ENCODE measurements at regions not wholly inside any gene's neighbourhood (a gene's known extent, or its start where the extent isn't known, plus 50 kb on each side); places are given as distances from the start of the nearest gene placed in this dataset.
"Not testable (repeated sequence)": the region's sequence is repeated elsewhere in the genome, so short reads cannot be mapped to it uniquely, and the experiment has no call there.

- TF ChIP-seq CTCF, POLR2A (IDR thresholded peaks at IDR 0.05): not testable (repeated sequence)
Observed at GRCh38 chr9:138209071-138209644, 331.6 kb downstream of the CACNA1B start.

Data from lower leg skin (tissue), 3 donors.